HEK293T (cell line): ENCODE measurements at regions not wholly inside any gene's neighbourhood (a gene's known extent, or its start where the extent isn't known, plus 50 kb on each side); places are given as distances from the start of the nearest gene placed in this dataset.

ENCODE experiments used
- FOXA1 ChIP-seq: fragments of 450-650 bp; IDR thresholded peaks from 2 replicates; pipeline ENCODE4 v1.6.1; 2016; ENCODE audit warnings: mild to moderate bottlenecking
- FOXK2 ChIP-seq: fragments of 450-650 bp; IDR thresholded peaks from 2 replicates; pipeline ENCODE4 v1.6.1; 2016; ENCODE audit warnings: mild to moderate bottlenecking
- FOXM1 ChIP-seq: fragments of 450-650 bp; IDR thresholded peaks from 2 replicates; pipeline ENCODE4 v1.6.1; 2017; ENCODE audit warnings: mild to moderate bottlenecking, borderline replicate concordance
- NFRKB ChIP-seq: fragments of 450-650 bp; IDR thresholded peaks from 2 replicates; pipeline ENCODE4 v1.6.1; 2016; ENCODE audit warnings: mild to moderate bottlenecking, moderate library complexity
- SP1 ChIP-seq: fragments of 450-650 bp; IDR thresholded peaks from 2 replicates; pipeline ENCODE4 v1.6.1; 2017
- SUZ12 ChIP-seq: fragments of 450-650 bp; IDR thresholded peaks from 2 replicates; pipeline ENCODE4 v1.6.1; 2016; ENCODE audit warnings: mild to moderate bottlenecking

GRCh38 chrX:69038188-69038587, 127.1 kb downstream of the PJA1 start:
- TF ChIP-seq FOXA1 (no peak), SUZ12 (no peak), NFRKB (no peak), FOXK2 (no peak), SP1 (no peak), FOXM1 (no peak)
